Uterus (tissue), 3 donors: ENCODE measurements at regions not wholly inside any gene's neighbourhood (a gene's known extent, or its start where the extent isn't known, plus 50 kb on each side); places are given as distances from the start of the nearest gene placed in this dataset.

Experiments
- DNase-seq, 2 donors: peaks; one replicate each; pipeline ENCODE4 v3.0.0-alpha.2; 2019 to 2020
- H3K27ac ChIP-seq, 2 donors: fragments of 200-600 bp; sonication (generic); 1 replicate in 1 of 2; 2 replicates in 1 of 2; pipeline ENCODE4 v1.5.1; 2016 to 2018
- H3K27me3 ChIP-seq, 2 donors: fragments of 200-600 bp; sonication (generic); one replicate each; pipeline ENCODE4 v1.5.1; 2018 to 2019; ENCODE audit warnings: control low read depth in 1 of 2
- H3K36me3 ChIP-seq, 2 donors: fragments of 200-600 bp; sonication (generic); one replicate each; pipeline ENCODE4 v1.5.1; 2019; ENCODE audit warnings: control low read depth in 1 of 2
- H3K4me1 ChIP-seq, 2 donors: fragments of 200-600 bp; sonication (generic); one replicate each; pipeline ENCODE4 v1.5.1; 2018 to 2019; ENCODE audit warnings: control low read depth in 1 of 2
- H3K4me3 ChIP-seq, 2 donors: fragments of 200-600 bp; sonication (generic); 1 replicate in 1 of 2; 2 replicates in 1 of 2; pipeline ENCODE4 v1.5.1; 2018 to 2019; ENCODE audit warnings: mild to moderate bottlenecking in 1 of 2
- H3K9me3 ChIP-seq, 2 donors: fragments of 200-600 bp; sonication (generic); one replicate each; pipeline ENCODE4 v1.5.1; 2019; ENCODE audit warnings: control low read depth in 1 of 2
- CTCF ChIP-seq, 4 experiments: fragments of 200-600 bp in 2 of 4; fragments of 450-650 bp in 2 of 4; sonication (generic) in 2 of 4; IDR thresholded peaks; one replicate each; pipeline ENCODE4 v1.5.1; 2016 to 2019; ENCODE audit warnings: antibody characterized with exemption in 4 of 4, mild to moderate bottlenecking in 2 of 4, moderate library complexity in 1 of 4
- POLR2A ChIP-seq, 2 donors: fragments of 450-650 bp; IDR thresholded peaks; one replicate each; pipeline ENCODE4 v1.6.1; 2016; ENCODE audit warnings: antibody characterized with exemption in 2 of 2, mild to moderate bottlenecking in 1 of 2, moderate library complexity in 1 of 2
- intact Hi-C: fragments of 100-400 bp; cut with DNase I; formaldehyde crosslinking; loops from one replicate; pipeline ENCODE4 v1.15.1; 2023; ENCODE audit warnings: low total_unique reads
- donor health status: DM: yes; HTN: yes; CAD: no.

- Histone ChIP-seq H3K27ac (no peak overlapping the region), H3K9me3 (no peaks in the 10 kb centered on the region), H3K4me3 (no peak overlapping the region), H3K4me1 (no peaks in the 10 kb centered on the region), H3K27me3 (no peaks in the 10 kb centered on the region), H3K36me3 (no peaks in the 10 kb centered on the region)
- TF ChIP-seq POLR2A (IDR thresholded peaks at IDR 0.05) (no peak), CTCF (IDR thresholded peaks at IDR 0.05) (no peak)
- DNase-seq: no peak
- intact Hi-C loops: no loop called here
Measured at GRCh38 chr6:121867095-121867494, 431.6 kb downstream of the GJA1 start.

DNA sequence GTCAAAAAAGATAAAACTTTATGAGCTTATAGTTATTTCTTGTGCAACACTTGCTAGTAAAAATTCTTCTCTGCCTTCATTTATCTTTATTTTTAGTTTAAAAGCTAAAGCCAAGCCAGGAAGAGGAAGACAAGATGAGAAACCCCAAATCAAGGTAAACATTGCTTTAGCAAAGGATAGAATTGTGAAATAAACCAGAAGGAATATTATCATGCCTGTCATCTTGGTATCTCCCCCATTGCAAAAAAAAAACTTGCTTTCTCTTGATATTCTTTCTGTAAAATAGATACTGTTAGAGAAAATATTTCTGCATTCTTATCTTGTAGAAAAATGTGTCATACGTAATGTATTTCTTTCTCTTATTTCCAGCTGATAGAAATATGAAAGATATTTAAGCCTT, 432.8 kb downstream of the GJA1 start:
- Histone ChIP-seq H3K9me3 (no peaks in the 10 kb centered on the region), H3K27me3 (no peaks in the 10 kb centered on the region), H3K36me3 (no peaks in the 10 kb centered on the region), H3K4me1 (no peaks in the 10 kb centered on the region), H3K27ac (peak overlapping the region in 1 of 2 donors; percentile 27), H3K4me3 (no peak overlapping the region)
- TF ChIP-seq CTCF (IDR thresholded peaks at IDR 0.05) (no peak), POLR2A (IDR thresholded peaks at IDR 0.05) (no peak)
- intact Hi-C loops: no loop called here
- no peak for DNase-seq

GRCh38 chr6:121873595-121873994, 438.1 kb downstream of the GJA1 start:
- no peaks in the 10 kb centered on the region for H3K4me1 ChIP-seq
- no peaks in the 10 kb centered on the region for H3K36me3 ChIP-seq
- H3K9me3 ChIP-seq: no peaks in the 10 kb centered on the region
- H3K4me3 ChIP-seq: no peak overlapping the region
- intact Hi-C loops: no loop called here
- TF ChIP-seq CTCF (IDR thresholded peaks at IDR 0.05) (no peak), POLR2A (IDR thresholded peaks at IDR 0.05) (no peak)
- no peak for DNase-seq
- no peaks in the 10 kb centered on the region for H3K27me3 ChIP-seq
- H3K27ac ChIP-seq: no peak overlapping the region

- TF ChIP-seq CTCF (IDR thresholded peaks at IDR 0.05) (no peak), POLR2A (IDR thresholded peaks at IDR 0.05) (no peak)
- H3K4me3 ChIP-seq: no peak overlapping the region
- H3K27me3 ChIP-seq: no peaks in the 10 kb centered on the region
- H3K4me1 ChIP-seq: no peaks in the 10 kb centered on the region
- H3K36me3 ChIP-seq: no peaks in the 10 kb centered on the region
- no peak overlapping the region for H3K27ac ChIP-seq
- DNase-seq: no peak
- H3K9me3 ChIP-seq: no peaks in the 10 kb centered on the region
- intact Hi-C loops: no loop called here
Measured at GRCh38 chr6:121876721-121877120, 441.3 kb downstream of the GJA1 start.

DNA sequence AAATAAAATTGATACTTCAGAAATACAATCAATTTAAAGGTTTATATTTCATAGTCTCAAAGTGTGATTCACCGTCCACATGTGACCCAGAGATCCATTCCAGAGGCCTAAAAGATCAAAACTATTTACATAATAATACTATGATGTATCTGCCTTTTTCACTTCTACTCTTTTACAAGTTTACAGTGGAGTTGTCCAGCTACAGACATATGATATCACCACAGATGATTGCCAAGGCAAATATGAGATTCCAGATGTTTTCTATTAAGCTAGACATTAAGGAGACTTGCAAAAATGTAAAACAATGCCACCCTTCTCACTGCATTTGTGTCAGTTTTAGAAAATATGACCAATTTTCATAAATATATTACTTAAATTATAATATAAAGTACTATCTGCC, 443.7 kb downstream of the GJA1 start:
- intact Hi-C loops: no loop called here
- Histone ChIP-seq H3K9me3 (no peaks in the 10 kb centered on the region), H3K4me3 (no peak overlapping the region), H3K27ac (no peak overlapping the region), H3K27me3 (no peaks in the 10 kb centered on the region), H3K36me3 (no peaks in the 10 kb centered on the region), H3K4me1 (no peaks in the 10 kb centered on the region)
- DNase-seq: no peak
- TF ChIP-seq POLR2A (IDR thresholded peaks at IDR 0.05): no peak

DNA sequence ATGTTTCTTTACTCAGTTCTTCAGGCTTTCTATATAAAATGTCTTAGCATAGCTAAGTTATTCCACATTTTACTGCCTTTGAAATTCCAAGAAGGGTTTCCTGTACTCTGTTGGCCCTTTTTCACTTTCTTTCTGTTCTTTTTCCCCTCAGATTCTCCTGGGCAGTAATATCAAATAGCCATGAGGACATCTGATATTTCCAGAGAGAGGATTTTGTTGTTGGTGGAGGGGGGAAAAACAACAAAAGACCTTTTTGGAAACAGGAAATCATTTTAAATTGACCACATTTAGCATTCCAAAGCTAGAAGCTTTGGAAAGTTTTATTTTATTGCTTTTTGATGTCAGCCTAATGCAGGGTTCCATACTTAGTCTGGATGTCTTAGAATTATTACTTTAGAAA, 445.4 kb downstream of the GJA1 start:
- no peak for DNase-seq
- no peaks in the 10 kb centered on the region for H3K9me3 ChIP-seq
- intact Hi-C loops: no loop called here
- TF ChIP-seq POLR2A (IDR thresholded peaks at IDR 0.05) (no peak), CTCF (IDR thresholded peaks at IDR 0.05) (no peak)
- no peak overlapping the region for H3K27ac ChIP-seq
- H3K36me3 ChIP-seq: no peaks in the 10 kb centered on the region
- no peaks in the 10 kb centered on the region for H3K4me1 ChIP-seq
- no peaks in the 10 kb centered on the region for H3K27me3 ChIP-seq
- H3K4me3 ChIP-seq: no peak overlapping the region
